OCI-LY7 (cell line): ENCODE measurements at regions not wholly inside any gene's neighbourhood (a gene's known extent, or its start where the extent isn't known, plus 50 kb on each side); places are given as distances from the start of the nearest gene placed in this dataset.
"Not testable (repeated sequence)": the region's sequence is repeated elsewhere in the genome, so short reads cannot be mapped to it uniquely, and the experiment has no call there.

Source experiments
- BruUV-seq: library from RNA; stranded (reverse); fragments of 400-500 nt; replicated peaks from 2 replicates; lab custom pipeline; 2021; lab: Mats Ljungman, UMichigan
- CTCF ChIA-PET: fragments of 300-600 bp; sonication (Branson Sonifier 250); formaldehyde crosslinking; loops from one replicate; lab custom pipeline; 2022; ENCODE audit warnings: antibody characterized with exemption; ENCODE audit not compliant: unreplicated experiment; lab: Charles Lee
- POLR2A ChIA-PET: fragments of 300-600 bp; sonication (Branson Sonifier 250); formaldehyde crosslinking; loops from one replicate; lab custom pipeline; 2022; ENCODE audit warnings: antibody characterized with exemption; lab: Charles Lee
- DNase-seq: peaks from one replicate; pipeline ENCODE4 v3.0.0-alpha.2; 2015; ENCODE audit warnings: low spot score
- H2AFZ ChIP-seq: fragments of 200-600 bp; sonication (generic), shearing (Covaris generic); 2 replicates; pipeline ENCODE4 v1.6.1; 2014; ENCODE audit warnings: mild to moderate bottlenecking, antibody characterized with exemption, low read length, moderate library complexity
- H3K27ac ChIP-seq: fragments of 200-600 bp; sonication (generic); 2 replicates; pipeline ENCODE4 v1.5.1; 2014; ENCODE audit warnings: mixed run types, low read depth, mild to moderate bottlenecking, moderate library complexity, low read length, inconsistent platforms; ENCODE audit not compliant: poor library complexity, severe bottlenecking
- H3K36me3 ChIP-seq: fragments of 200-600 bp; sonication (generic); 2 replicates; pipeline ENCODE4 v1.6.1; 2014; ENCODE audit warnings: mild to moderate bottlenecking, antibody characterized with exemption, low read length, moderate library complexity, mixed read lengths; ENCODE audit not compliant: insufficient read depth
- H3K4me1 ChIP-seq: fragments of 200-600 bp; sonication (generic); 2 replicates; pipeline ENCODE4 v1.5.1; 2014; ENCODE audit warnings: mild to moderate bottlenecking, low read length; ENCODE audit not compliant: insufficient read depth, poor library complexity, severe bottlenecking
- H3K4me2 ChIP-seq: fragments of 200-600 bp; sonication (generic); 2 replicates; pipeline ENCODE4 v1.6.1; 2014; ENCODE audit warnings: mild to moderate bottlenecking, low read length
- H3K4me3 ChIP-seq: fragments of 200-600 bp; sonication (generic); 2 replicates; pipeline ENCODE4 v1.5.1; 2014; ENCODE audit warnings: mild to moderate bottlenecking, low read depth, low read length; ENCODE audit not compliant: poor library complexity, severe bottlenecking
- H3K79me2 ChIP-seq: fragments of 200-600 bp; sonication (generic); 2 replicates; pipeline ENCODE4 v1.6.1; 2016; ENCODE audit warnings: low read depth, mild to moderate bottlenecking, low read length, moderate library complexity, mixed read lengths; ENCODE audit not compliant: insufficient read depth
- H3K9me2 ChIP-seq: fragments of 200-600 bp; sonication (generic); 2 replicates; pipeline ENCODE4 v1.6.1; 2016; ENCODE audit warnings: mild to moderate bottlenecking, low read length, mixed read lengths; ENCODE audit not compliant: insufficient read depth
- H3K9me3 ChIP-seq: fragments of 200-600 bp; sonication (generic); 2 replicates; pipeline ENCODE4 v1.6.1; 2014; ENCODE audit warnings: mild to moderate bottlenecking, mixed run types, low read length, mixed read lengths
- H4K20me1 ChIP-seq: fragments of 200-600 bp; sonication (generic); 2 replicates; pipeline ENCODE4 v1.6.1; 2014; ENCODE audit warnings: mild to moderate bottlenecking, antibody characterized with exemption, low read length, moderate library complexity, mixed read lengths; ENCODE audit not compliant: insufficient read depth
- EZH2phosphoT487 ChIP-seq: fragments of 200-600 bp; sonication (generic); IDR thresholded peaks from 2 replicates; pipeline ENCODE4 v1.6.1; 2018; ENCODE audit warnings: low read depth, borderline replicate concordance, mild to moderate bottlenecking, mixed run types, antibody characterized with exemption, low read length, moderate library complexity, mixed read lengths
- intact Hi-C: fragments of 100-400 bp; cut with micrococcal nuclease; formaldehyde crosslinking; loops from one replicate; pipeline ENCODE4 v1.10.0; 2022; ENCODE audit not compliant: unreplicated experiment
- TF ChIP-seq, protein P1 (sequence below): fragments of 200-600 bp; sonication (generic); conservative IDR thresholded peaks from 2 replicates; pipeline ENCODE4 v1.5.1; 2014; ENCODE audit warnings: mild to moderate bottlenecking, antibody characterized with exemption, low read length, moderate library complexity, mixed read lengths

DNA sequence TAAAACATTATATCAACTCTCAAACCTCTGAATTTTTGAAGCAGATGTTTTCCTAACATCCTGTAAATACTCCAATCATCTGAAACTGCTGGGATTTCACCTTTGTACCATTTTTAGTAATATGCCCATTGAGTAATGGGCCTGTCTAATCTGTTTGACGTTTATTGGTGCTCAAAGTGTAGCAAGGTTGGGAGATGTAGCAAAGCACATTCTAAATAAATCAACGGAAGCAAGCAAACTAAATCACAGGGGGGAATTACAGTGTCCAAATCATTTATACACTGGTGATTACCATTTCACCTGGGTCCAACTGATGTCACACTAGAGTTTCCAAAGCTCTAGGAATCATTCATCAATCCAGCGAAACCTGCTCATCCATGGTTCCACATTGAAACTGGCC, 518.7 kb upstream of the TBL1XR1 start:
- no peaks in the 10 kb centered on the region for H3K79me2 ChIP-seq
- H3K27ac ChIP-seq: no peak overlapping the region
- intact Hi-C loops: no loop called here
- H4K20me1 ChIP-seq: no peaks in the 10 kb centered on the region
- ChIA-PET POLR2A (interaction anchor here (1.0 kb wide), 1 partner anchor 416 kb away, joined by 5 read pairs; no protein-coding TSS in a partner anchor), CTCF (no interaction called here)
- no peak for DNase-seq
- no peak overlapping the region for H3K4me2 ChIP-seq
- no peak overlapping the region for H3K4me3 ChIP-seq
- no TSS peak for BruUV-seq
- no peak for TF ChIP-seq EZH2phosphoT487
- TF ChIP-seq, protein P1, sequence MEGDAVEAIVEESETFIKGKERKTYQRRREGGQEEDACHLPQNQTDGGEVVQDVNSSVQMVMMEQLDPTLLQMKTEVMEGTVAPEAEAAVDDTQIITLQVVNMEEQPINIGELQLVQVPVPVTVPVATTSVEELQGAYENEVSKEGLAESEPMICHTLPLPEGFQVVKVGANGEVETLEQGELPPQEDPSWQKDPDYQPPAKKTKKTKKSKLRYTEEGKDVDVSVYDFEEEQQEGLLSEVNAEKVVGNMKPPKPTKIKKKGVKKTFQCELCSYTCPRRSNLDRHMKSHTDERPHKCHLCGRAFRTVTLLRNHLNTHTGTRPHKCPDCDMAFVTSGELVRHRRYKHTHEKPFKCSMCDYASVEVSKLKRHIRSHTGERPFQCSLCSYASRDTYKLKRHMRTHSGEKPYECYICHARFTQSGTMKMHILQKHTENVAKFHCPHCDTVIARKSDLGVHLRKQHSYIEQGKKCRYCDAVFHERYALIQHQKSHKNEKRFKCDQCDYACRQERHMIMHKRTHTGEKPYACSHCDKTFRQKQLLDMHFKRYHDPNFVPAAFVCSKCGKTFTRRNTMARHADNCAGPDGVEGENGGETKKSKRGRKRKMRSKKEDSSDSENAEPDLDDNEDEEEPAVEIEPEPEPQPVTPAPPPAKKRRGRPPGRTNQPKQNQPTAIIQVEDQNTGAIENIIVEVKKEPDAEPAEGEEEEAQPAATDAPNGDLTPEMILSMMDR: no peak
- no peaks in the 10 kb centered on the region for H3K9me3 ChIP-seq
- no peaks in the 10 kb centered on the region for H3K9me2 ChIP-seq
- no peaks in the 10 kb centered on the region for H3K4me1 ChIP-seq
- H2AFZ ChIP-seq: no peak overlapping the region
- no peaks in the 10 kb centered on the region for H3K36me3 ChIP-seq

DNA sequence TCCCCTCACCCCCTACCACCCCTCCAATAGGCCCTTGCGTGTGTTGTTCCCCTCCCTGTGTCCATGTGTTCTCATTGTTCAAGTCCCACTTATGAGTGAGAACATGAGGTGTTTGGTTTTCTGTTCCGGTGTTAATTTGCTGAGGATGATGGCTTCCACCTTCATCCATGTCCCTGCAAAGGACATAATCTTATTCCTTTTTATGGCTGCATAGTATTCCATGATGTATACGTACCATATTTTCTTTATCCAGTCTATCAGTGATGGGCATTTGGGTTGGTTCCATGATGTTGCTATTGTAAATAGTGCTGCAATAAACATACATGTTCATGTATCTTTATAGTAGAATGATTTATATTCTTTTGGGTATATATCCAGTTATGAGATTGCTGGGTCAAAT, 523.6 kb upstream of the TBL1XR1 start:
- H3K4me2 ChIP-seq, H3K36me3 ChIP-seq, H3K9me2 ChIP-seq, BruUV-seq, DNase-seq, H3K4me1 ChIP-seq, H4K20me1 ChIP-seq, H3K9me3 ChIP-seq, intact Hi-C loops, POLR2A ChIA-PET, H3K4me3 ChIP-seq, H3K27ac ChIP-seq, CTCF ChIA-PET, H3K79me2 ChIP-seq, H2AFZ ChIP-seq: not testable (repeated sequence)

DNA sequence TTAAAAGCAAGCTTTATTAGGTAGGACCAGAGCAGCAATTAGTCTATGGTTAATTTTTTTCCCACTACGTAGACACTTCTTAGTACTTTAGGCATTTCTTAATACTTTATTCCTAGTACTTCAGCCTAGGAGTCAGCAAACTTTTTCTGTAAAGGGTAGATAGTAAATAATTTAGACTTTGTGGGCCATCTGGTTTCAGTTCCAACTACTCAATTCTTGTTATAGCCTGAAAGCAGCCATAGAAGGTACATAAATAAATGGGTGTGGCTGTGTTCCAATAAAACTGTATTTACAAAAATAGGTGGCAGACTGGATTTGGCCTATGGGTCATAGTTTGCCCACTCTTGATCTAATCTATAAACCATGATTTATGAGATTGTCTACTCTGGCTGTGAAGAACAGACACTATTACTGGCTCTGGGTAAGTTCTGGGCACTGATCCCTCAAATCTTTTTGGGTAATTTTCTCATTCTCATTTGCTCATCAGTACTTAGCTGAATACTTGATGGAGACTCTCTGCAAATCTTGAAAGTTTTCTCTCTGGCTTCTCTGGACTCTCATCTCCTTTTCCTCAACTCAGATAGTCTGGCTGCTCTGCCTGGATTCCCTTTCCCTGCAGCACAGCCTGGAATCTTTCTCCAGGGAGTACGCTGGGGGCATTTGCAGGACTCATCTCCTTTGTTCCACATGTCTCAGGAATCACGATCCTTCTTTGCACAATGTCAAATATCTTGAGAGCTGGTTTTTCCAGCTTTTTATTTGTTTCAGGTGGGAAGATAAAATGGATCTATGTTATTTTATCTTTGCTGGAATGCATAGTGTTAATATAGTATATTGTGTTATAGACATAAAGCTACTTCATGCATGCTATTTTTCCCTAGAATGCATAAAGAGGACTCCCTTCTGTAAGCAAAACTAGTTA, 524.8 kb upstream of the TBL1XR1 start:
- Histone ChIP-seq H3K27ac (no peak overlapping the region), H3K36me3 (no peaks in the 10 kb centered on the region), H3K4me3 (no peak overlapping the region), H3K9me2 (no peaks in the 10 kb centered on the region), H3K9me3 (no peaks in the 10 kb centered on the region), H4K20me1 (no peaks in the 10 kb centered on the region), H3K79me2 (no peaks in the 10 kb centered on the region), H3K4me2 (no peak overlapping the region), H2AFZ (no peak overlapping the region), H3K4me1 (no peaks in the 10 kb centered on the region)
- intact Hi-C loops: no loop called here
- no peak for DNase-seq
- TF ChIP-seq, protein P1: no peak
- CTCF ChIA-PET: no interaction called here
- POLR2A ChIA-PET: no interaction called here
- BruUV-seq: no TSS peak
